22Rv1 (cell line): ENCODE measurements at regions not wholly inside any gene's neighbourhood (a gene's known extent, or its start where the extent isn't known, plus 50 kb on each side); places are given as distances from the start of the nearest gene placed in this dataset.

Source experiments
- ZFX ChIP-seq: fragments of 450-650 bp; IDR thresholded peaks from 2 replicates; pipeline ENCODE4 v1.6.1; 2017; ENCODE audit warnings: antibody characterized with exemption, borderline replicate concordance
- TF ChIP-seq, protein P1 (sequence below): fragments of 450-650 bp; IDR thresholded peaks from 2 replicates; pipeline ENCODE4 v1.5.1; 2017; ENCODE audit warnings: mild to moderate bottlenecking

DNA sequence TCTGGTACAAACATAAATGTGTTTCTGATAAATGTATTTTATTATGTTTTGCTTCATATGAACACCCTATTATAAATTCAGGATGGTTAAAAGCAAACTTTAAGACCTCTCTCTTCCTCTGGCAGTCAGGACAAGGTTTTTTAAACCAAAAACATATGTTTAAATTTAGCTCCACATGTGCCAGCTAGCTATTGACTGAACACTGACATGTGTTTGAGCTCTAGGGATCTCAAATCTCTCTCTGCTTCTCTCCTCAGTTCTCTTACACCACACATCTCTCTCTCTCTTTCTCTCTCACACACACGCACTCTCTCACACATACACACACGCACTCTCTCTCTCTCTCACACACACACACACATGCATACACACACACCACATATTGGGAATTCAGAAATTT is 150.1 kb upstream of the RFX3 start:
- TF ChIP-seq, protein P1, sequence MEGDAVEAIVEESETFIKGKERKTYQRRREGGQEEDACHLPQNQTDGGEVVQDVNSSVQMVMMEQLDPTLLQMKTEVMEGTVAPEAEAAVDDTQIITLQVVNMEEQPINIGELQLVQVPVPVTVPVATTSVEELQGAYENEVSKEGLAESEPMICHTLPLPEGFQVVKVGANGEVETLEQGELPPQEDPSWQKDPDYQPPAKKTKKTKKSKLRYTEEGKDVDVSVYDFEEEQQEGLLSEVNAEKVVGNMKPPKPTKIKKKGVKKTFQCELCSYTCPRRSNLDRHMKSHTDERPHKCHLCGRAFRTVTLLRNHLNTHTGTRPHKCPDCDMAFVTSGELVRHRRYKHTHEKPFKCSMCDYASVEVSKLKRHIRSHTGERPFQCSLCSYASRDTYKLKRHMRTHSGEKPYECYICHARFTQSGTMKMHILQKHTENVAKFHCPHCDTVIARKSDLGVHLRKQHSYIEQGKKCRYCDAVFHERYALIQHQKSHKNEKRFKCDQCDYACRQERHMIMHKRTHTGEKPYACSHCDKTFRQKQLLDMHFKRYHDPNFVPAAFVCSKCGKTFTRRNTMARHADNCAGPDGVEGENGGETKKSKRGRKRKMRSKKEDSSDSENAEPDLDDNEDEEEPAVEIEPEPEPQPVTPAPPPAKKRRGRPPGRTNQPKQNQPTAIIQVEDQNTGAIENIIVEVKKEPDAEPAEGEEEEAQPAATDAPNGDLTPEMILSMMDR: no peak
- no peak for TF ChIP-seq ZFX
